SK-N-SH treated with all-trans-retinoic acid at 6 μM for 48 hours (cell line): ENCODE measurements at regions not wholly inside any gene's neighbourhood (a gene's known extent, or its start where the extent isn't known, plus 50 kb on each side); places are given as distances from the start of the nearest gene placed in this dataset.

Experiments used
- ARNTL ChIP-seq: fragments of 450-650 bp; formaldehyde crosslinking; IDR thresholded peaks from 2 replicates; pipeline ENCODE4 v1.5.0; 2020; ENCODE audit warnings: low read depth, mild to moderate bottlenecking, moderate library complexity, borderline replicate concordance
- CREB5 ChIP-seq: fragments of 250-450 bp; sonication (Bioruptor Pico); IDR thresholded peaks from 2 replicates; pipeline ENCODE4 v1.5.1; 2020; ENCODE audit warnings: low read depth, mild to moderate bottlenecking, moderate library complexity
- CSRNP3 ChIP-seq: fragments of 250-450 bp; sonication (Bioruptor Pico); IDR thresholded peaks from 2 replicates; pipeline ENCODE4 v1.5.1; 2021; ENCODE audit warnings: mild to moderate bottlenecking, moderate library complexity
- ESRRG ChIP-seq: fragments of 250-450 bp; sonication (Bioruptor Pico); IDR thresholded peaks from 2 replicates; pipeline ENCODE4 v1.6.1; 2021; ENCODE audit warnings: mild to moderate bottlenecking
- OSR1 ChIP-seq: fragments of 250-450 bp; sonication (Bioruptor Pico); IDR thresholded peaks from 2 replicates; pipeline ENCODE4 v1.8.0; 2022; ENCODE audit warnings: moderate library complexity, mild to moderate bottlenecking, inconsistent platforms
- PATZ1 ChIP-seq: fragments of 250-450 bp; sonication (Bioruptor Pico); IDR thresholded peaks from 2 replicates; pipeline ENCODE4 v1.8.0; 2020; ENCODE audit warnings: mild to moderate bottlenecking, moderate library complexity, borderline replicate concordance
- RARB ChIP-seq: fragments of 250-450 bp; sonication (Bioruptor Pico); IDR thresholded peaks from 2 replicates; pipeline ENCODE4 v1.8.0; 2021; ENCODE audit warnings: mild to moderate bottlenecking, moderate library complexity
- ZC3H10 ChIP-seq: fragments of 250-450 bp; sonication (Bioruptor Pico); IDR thresholded peaks from 2 replicates; pipeline ENCODE4 v1.5.1; 2021; ENCODE audit warnings: mild to moderate bottlenecking, moderate library complexity
- ZNF70 ChIP-seq: fragments of 450-650 bp; formaldehyde crosslinking; IDR thresholded peaks from 2 replicates; pipeline ENCODE4 v1.5.0; 2020; ENCODE audit warnings: mild to moderate bottlenecking, moderate library complexity
- ZNF8 ChIP-seq: fragments of 450-650 bp; formaldehyde crosslinking; IDR thresholded peaks from 2 replicates; pipeline ENCODE4 v1.5.0; 2020; ENCODE audit warnings: mild to moderate bottlenecking, moderate library complexity

- TF ChIP-seq CSRNP3 (CRISPR knock-in tag) (no peak), ESRRG (no peak), RARB (CRISPR knock-in tag) (no peak), ZC3H10 (no peak), CREB5 (CRISPR knock-in tag) (no peak), ZNF70 (CRISPR knock-in tag) (no peak), OSR1 (no peak), ZNF8 (no peak), ARNTL (no peak), PATZ1 (CRISPR knock-in tag) (no peak)
Observed at GRCh38 chr13:88107570-88107969, 436.4 kb downstream of the SLITRK5 start.
